B cell (primary cell): ENCODE measurements at regions not wholly inside any gene's neighbourhood (a gene's known extent, or its start where the extent isn't known, plus 50 kb on each side); places are given as distances from the start of the nearest gene placed in this dataset.

ENCODE experiments used
- EZH2 ChIP-seq: IDR thresholded peaks from 2 replicates; pipeline ENCODE4 v1.6.1; 2012; ENCODE audit warnings: borderline replicate concordance, low read depth, mild to moderate bottlenecking, moderate library complexity, low read length; ENCODE audit not compliant: insufficient read depth, poor library complexity, severe bottlenecking
- TF ChIP-seq, protein P1 (sequence below): fragments of 200-600 bp; IDR thresholded peaks from one replicate; pipeline ENCODE4 v1.8.0; 2022; ENCODE audit warnings: antibody characterized with exemption, mild to moderate bottlenecking

DNA sequence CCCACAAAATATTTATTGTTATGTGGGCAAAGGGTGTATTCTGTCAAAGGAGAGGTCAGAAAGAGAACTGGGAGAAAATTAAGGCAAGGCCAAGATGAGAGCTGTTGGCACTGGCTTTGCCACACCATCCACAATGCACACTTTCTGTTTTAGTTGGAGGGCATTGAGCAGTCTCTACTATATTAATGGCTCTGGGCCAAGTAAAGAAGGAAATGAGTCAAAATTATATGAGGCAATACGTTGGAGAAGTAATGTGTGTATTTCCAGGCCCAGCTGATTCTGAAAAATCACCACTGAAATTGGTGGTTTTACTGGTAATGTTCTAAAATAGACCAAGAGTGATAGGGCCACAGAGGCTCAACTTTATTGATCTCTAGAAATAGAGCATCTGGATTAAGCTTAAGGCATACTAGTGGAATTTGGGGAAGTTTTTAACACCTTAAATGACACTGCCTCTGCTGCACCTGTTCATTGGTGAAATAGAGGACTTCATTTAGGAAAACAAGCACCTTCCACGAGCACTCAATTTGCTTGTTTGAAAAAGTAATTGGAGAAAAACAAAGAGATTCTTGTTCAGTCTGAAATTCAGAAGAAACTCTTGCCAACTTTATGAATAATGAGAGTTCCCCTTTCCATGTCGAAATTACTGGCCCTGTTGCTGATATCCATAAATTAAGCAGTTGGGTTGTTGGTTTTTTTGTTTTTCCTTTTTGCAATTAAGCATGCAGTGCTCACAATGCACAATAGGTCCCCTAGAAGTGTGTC is 424.9 kb downstream of the ADGRL2 start:
- TF ChIP-seq, protein P1, sequence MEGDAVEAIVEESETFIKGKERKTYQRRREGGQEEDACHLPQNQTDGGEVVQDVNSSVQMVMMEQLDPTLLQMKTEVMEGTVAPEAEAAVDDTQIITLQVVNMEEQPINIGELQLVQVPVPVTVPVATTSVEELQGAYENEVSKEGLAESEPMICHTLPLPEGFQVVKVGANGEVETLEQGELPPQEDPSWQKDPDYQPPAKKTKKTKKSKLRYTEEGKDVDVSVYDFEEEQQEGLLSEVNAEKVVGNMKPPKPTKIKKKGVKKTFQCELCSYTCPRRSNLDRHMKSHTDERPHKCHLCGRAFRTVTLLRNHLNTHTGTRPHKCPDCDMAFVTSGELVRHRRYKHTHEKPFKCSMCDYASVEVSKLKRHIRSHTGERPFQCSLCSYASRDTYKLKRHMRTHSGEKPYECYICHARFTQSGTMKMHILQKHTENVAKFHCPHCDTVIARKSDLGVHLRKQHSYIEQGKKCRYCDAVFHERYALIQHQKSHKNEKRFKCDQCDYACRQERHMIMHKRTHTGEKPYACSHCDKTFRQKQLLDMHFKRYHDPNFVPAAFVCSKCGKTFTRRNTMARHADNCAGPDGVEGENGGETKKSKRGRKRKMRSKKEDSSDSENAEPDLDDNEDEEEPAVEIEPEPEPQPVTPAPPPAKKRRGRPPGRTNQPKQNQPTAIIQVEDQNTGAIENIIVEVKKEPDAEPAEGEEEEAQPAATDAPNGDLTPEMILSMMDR = no peak
- TF ChIP-seq EZH2 = no peak
